ENCODE measurements at regions not wholly inside any gene's neighbourhood (a gene's known extent, or its start where the extent isn't known, plus 50 kb on each side); places are given as distances from the start of the nearest gene placed in this dataset.

DNA sequence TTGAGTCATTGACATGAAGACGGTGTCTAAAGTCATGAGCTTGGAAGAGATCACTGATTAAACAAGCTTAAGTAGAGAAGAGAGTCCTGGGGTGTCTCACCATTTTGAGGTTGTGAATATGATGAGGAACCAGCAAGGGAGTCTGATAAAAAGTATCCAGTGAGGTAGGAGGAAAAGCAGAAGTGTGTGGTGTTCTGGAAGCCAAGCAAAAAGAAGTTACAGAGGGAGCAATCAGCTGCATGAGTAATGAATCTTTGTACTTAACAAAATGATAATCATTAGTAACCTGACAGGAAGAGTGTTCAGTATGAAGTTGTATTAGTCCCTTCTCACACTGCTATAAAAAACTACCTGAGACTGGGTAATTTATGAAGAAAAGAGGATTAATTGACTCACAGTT lies 131.3 kb downstream of the C11orf87 start:
- DNase-seq (ENCODE audit: low read depth, low spot score), result no peak

DNA sequence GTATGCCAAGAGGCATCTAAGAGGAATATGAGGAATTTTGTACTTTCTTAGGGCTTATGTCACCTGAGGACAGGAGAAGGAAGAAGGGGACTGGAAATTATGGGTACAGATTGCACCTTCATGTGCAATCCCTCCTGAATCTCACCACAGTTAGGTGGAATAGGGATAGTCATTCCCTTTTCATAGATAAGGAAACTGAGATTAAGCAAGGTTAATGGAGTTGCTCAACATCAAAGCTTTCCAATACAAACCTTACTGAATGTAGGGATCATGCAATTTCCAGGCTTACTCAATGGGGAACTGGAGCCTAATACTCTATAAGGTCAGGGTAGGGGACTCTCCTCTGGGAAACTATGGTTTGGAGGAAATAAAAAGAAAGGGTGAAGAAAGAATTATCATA lies 133.0 kb downstream of the C11orf87 start:
- DNase-seq (ENCODE audit: low read depth, low spot score), result no peak

DNA sequence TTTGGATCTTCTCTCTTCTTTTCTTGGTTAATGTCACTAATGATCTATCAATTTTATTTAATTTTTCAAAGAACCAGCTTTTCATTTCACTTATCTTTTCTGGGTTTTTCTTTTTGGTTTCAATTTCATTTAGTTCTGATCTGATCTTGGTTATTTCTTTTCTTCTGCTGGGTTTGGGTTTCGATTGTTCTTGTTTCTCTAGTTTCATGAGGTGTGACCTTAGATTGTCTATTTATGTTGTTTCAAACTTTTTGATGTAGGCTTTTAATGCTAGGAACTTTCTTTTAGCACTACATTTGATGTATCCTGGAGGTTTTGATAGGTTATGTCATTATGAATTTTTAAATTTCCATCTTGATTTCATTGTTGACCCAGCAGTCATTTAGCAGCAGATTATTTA lies 142.3 kb downstream of the C11orf87 start:
- DNase-seq (ENCODE audit: low read depth, low spot score), result no peak

- no peak for DNase-seq (ENCODE audit: low read depth, low spot score)
Measured at GRCh38 chr11:109582470-109582869, 160.5 kb downstream of the C11orf87 start.

- DNase-seq (ENCODE audit: low read depth, low spot score), result no peak
Measured at GRCh38 chr11:109584001-109584972, 162.3 kb downstream of the C11orf87 start.

DNA sequence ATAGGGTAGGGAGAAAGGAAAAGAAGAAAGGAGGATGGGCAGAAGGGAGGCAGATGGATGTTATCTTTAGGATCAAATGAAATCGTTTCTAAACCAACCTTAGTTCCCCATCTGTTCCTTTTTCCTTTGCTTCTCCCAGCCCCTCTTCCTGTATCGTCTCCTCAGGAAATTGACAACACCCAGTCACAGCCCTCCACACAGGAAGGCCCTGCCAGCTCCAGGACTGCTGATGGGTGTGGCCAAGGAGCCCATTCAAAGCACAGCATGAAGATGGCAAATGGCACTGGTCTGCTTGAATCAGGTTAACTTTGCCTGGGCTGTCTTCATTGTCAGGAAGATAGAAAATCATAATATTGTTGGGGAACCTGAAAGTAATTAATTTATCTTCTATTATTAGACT lies 164.8 kb downstream of the C11orf87 start:
- DNase-seq (ENCODE audit: low read depth, low spot score), result no peak

- DNase-seq (ENCODE audit: low read depth, low spot score), result no peak
Measured at GRCh38 chr11:109590782-109591181, 168.8 kb downstream of the C11orf87 start.

DNA sequence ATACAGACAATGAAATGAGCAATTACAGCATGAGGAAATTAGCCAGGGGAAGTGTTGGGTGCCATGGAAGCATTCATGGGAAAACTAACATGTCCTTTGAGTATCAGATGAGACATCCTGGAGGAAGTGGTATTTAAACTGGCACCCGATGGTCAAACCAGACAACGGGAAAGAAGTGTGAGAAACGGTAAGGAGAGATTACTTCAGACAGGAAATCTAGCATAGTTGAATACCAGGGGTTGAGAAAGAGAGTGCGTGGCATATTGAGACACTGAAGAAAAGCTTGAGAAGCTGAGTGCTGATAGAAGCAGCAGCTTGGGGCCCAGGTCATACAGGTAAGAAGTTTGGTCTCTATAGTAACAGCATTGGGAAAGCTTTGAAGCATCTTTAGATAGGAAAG lies 175.3 kb downstream of the C11orf87 start:
- DNase-seq (ENCODE audit: low read depth, low spot score), result no peak

- no peak for DNase-seq (ENCODE audit: low read depth, low spot score)
Measured at GRCh38 chr11:109604481-109605400, 182.8 kb downstream of the C11orf87 start.

- no peak for DNase-seq (ENCODE audit: low read depth, low spot score)
Measured at GRCh38 chr11:109606256-109606655, 184.3 kb downstream of the C11orf87 start.

GRCh38 chr11:109609454-109610185 lies 187.6 kb downstream of the C11orf87 start:
- no peak for DNase-seq (ENCODE audit: low read depth, low spot score)

DNA sequence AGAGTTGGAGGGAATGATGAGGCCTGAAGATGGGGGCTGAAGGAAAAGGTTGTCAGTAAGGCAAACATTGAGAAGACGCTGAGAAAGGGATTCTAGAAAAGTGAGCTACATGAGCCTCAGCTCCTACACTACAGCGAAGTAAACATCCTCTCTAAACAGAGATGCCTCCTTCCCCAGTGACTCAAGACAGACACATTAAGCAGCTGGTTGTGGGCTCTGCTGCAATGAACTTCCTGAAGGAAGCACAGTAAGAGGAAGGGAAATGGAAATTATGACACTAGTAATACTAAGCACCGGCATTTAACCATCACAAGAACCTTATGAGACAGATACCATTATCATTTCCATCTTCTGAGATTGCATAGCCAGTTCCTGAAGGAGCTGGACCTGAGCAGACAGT lies 190.5 kb downstream of the C11orf87 start:
- DNase-seq (ENCODE audit: low read depth, low spot score), result no peak

DNA sequence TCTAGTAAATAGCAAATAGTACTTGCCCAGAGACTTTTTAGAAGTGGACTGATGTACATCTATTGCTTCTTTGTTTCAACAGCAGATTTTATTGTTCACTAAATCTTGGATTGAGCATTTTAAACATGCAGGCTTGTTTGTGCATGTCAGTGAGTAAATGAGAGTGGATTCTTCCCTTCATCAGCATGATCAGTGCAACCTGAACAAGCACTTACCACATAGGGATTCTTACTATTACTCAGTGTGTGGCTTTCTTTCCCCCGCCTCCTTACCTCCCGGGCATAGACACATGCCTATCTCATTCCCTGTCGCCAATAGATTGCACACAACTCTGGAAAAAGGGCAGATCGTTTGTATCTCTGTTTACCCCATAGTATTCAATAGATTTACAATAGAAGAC lies 197.5 kb downstream of the C11orf87 start:
- DNase-seq (ENCODE audit: low read depth, low spot score), result no peak

- DNase-seq (ENCODE audit: low read depth, low spot score), result no peak
Measured at GRCh38 chr11:109629734-109630133, 207.7 kb downstream of the C11orf87 start.

DNA sequence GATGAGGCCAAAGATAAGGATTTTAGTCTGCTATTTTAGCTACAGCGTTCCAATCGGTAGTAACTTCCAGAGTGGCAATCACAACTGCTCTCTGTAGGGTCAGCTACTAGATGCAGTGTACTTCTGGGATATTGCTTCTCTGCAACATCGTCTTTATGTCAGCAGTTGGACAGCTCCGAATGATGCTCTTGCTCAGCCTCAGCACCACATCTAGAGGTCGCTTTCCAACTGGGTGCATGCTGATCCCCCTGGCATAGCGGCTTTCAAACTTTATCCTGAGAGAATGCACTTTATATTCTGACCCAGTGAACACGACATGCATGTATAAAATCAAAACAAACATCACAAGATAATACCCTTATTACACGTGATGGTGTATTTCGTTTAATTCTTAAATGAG lies 219.6 kb downstream of the C11orf87 start:
- peak; percentile 49 for DNase-seq (ENCODE audit: low read depth, low spot score)

- DNase-seq (ENCODE audit: low read depth, low spot score), result peak; percentile 7
Measured at GRCh38 chr11:109644152-109644551, 222.2 kb downstream of the C11orf87 start.

- DNase-seq (ENCODE audit: low read depth, low spot score), result no peak
Measured at GRCh38 chr11:109648804-109649203, 226.8 kb downstream of the C11orf87 start.

- DNase-seq (ENCODE audit: low read depth, low spot score), result no peak
Measured at GRCh38 chr11:109654091-109654490, 232.1 kb downstream of the C11orf87 start.

GRCh38 chr11:109658190-109658589 lies 236.2 kb downstream of the C11orf87 start:
- no peak for DNase-seq (ENCODE audit: low read depth, low spot score)

GRCh38 chr11:109667719-109668118 lies 245.7 kb downstream of the C11orf87 start:
- no peak for DNase-seq (ENCODE audit: low read depth, low spot score)

- DNase-seq (ENCODE audit: low read depth, low spot score), result no peak
Measured at GRCh38 chr11:109668973-109669634, 247.1 kb downstream of the C11orf87 start.
